Pancreas (tissue), 10 donors: ENCODE measurements at regions not wholly inside any gene's neighbourhood (a gene's known extent, or its start where the extent isn't known, plus 50 kb on each side); places are given as distances from the start of the nearest gene placed in this dataset.

ENCODE experiments used
- ATAC-seq, 4 donors: fragments of 200-7000 bp; cut with Tn5 transposase; one replicate each; pipeline versions ENCODE4 v1.8.0 to v1.9.1; 2020; ENCODE audit warnings: mild to moderate bottlenecking in 4 of 4, moderate library complexity in 4 of 4
- DNase-seq, 6 donors: peaks; one replicate each; pipeline ENCODE4 v3.0.0-alpha.2; 2020
- FAIRE-seq: peaks from 2 replicates; lab custom pipeline; 2012; peaks lifted over from hg19 to GRCh38; lab: Jason Lieb, UNC
- H3K27ac ChIP-seq, 4 donors: fragments of 200-600 bp; sonication (generic); 1 replicate in 3 of 4; 2 replicates in 1 of 4; pipeline versions ENCODE4 v1.5.0 to v1.8.0; 2020
- H3K27me3 ChIP-seq, 4 donors: fragments of 200-600 bp; one replicate each; pipeline ENCODE4 v1.8.0; 2021
- H3K36me3 ChIP-seq, 3 donors: fragments of 200-600 bp; sonication (generic) in 1 of 3; one replicate each; pipeline versions ENCODE4 v1.5.0 to v1.8.0; 2020 to 2021
- H3K4me1 ChIP-seq, 3 donors: fragments of 200-600 bp; one replicate each; pipeline ENCODE4 v1.8.0; 2021
- H3K4me3 ChIP-seq, 4 donors: fragments of 200-600 bp; sonication (generic) in 2 of 4; one replicate each; pipeline versions ENCODE4 v1.5.0 to v1.8.0; 2020 to 2021
- H3K9me3 ChIP-seq, 4 donors: fragments of 200-600 bp; one replicate each; pipeline ENCODE4 v1.8.0; 2021
- WGBS, 2 donors: extraction: QIAGEN DNeasy Blood & Tissue Kit; methylation state at CpG; one replicate each; pipeline ENCODE4 v1.1.7; 2013; 5-methylcytosine and 5-hydroxymethylcytosine counted together
- intact Hi-C, 3 donors: fragments of 100-400 bp; cut with DNase I; formaldehyde crosslinking; loops; one replicate each; pipeline versions ENCODE4 v1.11.1 to v1.14.2; 2022
- TF ChIP-seq, protein P1 (sequence below), 4 donors: fragments of 200-600 bp; sonication (generic) in 3 of 4; IDR thresholded peaks; one replicate each; pipeline versions ENCODE4 v1.5.0 to v1.8.0; 2021; ENCODE audit warnings: antibody characterized with exemption in 4 of 4
- donor health status: healthy with polysubstance abuse.
- donor health status: DM: no; HTN: no; CAD: no; lungs with moderate emphysema.
- donor health status: DM: no; HTN: no; CAD: no.
- donor health status: control.
- donor health status: control.
- donor health status: Bipolar disorder and iron deficiency.
- donor health status: DM: yes; HTN: yes; CAD: no.
- donor health status: DM: no; HTN: no; CAD: no.
- donor health status: DM: no; HTN: no; CAD: no.
- donor health status: DM: yes; HTN: yes; CAD: no.

DNA sequence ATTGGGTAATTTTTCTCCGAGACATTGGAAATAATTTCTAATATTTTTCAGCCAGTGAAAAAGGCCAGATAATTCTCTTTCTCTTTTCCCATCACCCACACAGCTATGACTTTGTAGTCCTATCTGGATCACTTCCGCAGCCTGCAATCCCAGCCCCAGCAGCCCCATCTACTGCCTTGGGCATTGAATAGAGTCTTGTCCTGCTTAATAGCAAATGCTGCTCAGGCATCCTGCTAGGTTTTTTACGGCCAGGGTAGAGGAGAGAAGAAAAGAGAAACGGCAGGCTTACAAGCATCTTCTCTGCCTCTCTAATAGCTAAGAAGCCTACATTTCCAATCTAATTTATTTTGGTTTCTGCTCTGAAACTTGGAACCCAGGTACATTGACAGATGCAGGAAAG is 154.3 kb upstream of the B3GAT1 start:
- H3K4me3 ChIP-seq = no peak overlapping the region
- H3K9me3 ChIP-seq = no peaks in the 10 kb centered on the region
- H3K36me3 ChIP-seq = no peaks in the 10 kb centered on the region
- no peak for ATAC-seq
- TF ChIP-seq, protein P1, sequence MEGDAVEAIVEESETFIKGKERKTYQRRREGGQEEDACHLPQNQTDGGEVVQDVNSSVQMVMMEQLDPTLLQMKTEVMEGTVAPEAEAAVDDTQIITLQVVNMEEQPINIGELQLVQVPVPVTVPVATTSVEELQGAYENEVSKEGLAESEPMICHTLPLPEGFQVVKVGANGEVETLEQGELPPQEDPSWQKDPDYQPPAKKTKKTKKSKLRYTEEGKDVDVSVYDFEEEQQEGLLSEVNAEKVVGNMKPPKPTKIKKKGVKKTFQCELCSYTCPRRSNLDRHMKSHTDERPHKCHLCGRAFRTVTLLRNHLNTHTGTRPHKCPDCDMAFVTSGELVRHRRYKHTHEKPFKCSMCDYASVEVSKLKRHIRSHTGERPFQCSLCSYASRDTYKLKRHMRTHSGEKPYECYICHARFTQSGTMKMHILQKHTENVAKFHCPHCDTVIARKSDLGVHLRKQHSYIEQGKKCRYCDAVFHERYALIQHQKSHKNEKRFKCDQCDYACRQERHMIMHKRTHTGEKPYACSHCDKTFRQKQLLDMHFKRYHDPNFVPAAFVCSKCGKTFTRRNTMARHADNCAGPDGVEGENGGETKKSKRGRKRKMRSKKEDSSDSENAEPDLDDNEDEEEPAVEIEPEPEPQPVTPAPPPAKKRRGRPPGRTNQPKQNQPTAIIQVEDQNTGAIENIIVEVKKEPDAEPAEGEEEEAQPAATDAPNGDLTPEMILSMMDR (IDR thresholded peaks at IDR 0.05) = no peak
- DNase-seq = no peak
- peaks cover 0 to 10% (median 4%) of the 10 kb centered on the region in 4 donors for H3K27me3 ChIP-seq
- H3K4me1 ChIP-seq = no peaks in the 10 kb centered on the region
- FAIRE-seq = no peak
- H3K27ac ChIP-seq = no peak overlapping the region
- 49 to 70% methylated on average over 4 of the region's 4 CpGs for WGBS, 2 donors
- intact Hi-C loops = no loop called here

DNA sequence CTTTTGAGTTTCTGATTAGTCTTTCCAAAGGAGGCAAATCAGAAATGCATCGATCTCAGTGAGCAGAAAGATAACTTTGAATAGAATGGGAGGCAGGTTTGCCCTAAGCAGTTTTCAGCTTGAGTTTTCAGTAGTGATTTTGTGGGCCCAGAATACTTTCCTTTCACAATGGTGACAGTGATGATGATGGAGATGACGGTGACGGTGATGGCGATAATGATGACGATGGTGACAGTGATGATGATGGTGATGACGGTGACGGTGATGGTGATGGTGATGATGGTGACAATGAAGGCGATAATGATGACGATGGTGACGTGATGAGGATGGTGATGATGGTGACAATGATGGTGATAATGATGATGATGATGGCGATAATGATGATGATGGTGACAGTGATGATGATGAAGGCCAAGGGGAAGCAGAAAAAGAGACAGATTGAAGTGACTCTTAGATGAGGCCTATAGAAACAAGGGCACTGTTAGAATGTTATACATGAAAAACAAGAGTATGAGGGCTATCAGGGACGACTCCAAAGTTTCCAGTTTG is 153.4 kb upstream of the B3GAT1 start:
- no peak for FAIRE-seq
- 72 to 82% methylated on average over 12 of the region's 12 CpGs for WGBS, 2 donors
- H3K27me3 ChIP-seq = peaks cover 0 to 10% (median 4%) of the 10 kb centered on the region in 4 donors
- intact Hi-C loops = no loop called here
- H3K9me3 ChIP-seq = no peaks in the 10 kb centered on the region
- DNase-seq = no peak
- TF ChIP-seq, protein P1 (IDR thresholded peaks at IDR 0.05) = no peak
- no peak for ATAC-seq
- no peaks in the 10 kb centered on the region for H3K4me1 ChIP-seq
- H3K4me3 ChIP-seq = no peak overlapping the region
- H3K27ac ChIP-seq = no peak overlapping the region
- no peaks in the 10 kb centered on the region for H3K36me3 ChIP-seq

DNA sequence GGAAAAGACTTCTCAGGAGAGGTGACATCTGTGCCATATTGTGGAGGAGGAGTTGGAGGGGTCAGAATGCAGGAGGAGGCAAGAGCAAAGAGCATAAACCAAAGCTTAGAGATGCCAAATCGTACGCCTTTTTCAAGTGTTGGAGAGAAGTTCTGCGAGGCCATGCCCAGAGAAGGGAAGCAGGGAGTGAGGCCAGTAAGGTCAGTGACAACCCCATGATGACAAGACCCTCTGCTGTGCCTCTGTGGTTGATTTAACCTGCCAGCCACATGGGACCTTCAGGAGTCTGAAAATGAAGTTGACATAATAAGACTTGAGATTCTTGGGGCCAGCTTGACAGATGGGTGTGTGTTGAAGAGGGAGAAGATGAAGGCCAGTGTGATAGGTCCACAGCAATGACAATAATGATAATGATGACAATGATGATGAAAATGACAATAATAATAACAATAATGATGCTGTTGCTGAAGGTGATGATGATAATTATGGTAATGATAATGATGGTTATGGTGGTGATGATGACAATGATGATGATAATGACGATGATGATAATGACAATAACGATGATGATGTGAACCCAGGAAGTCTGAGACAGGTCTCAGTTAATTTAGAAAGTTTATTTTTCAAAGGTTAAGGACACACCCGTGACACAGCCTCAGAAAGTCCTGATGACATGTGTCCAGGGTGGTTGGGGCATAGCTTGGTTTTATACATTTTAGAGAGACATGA is 152.6 kb upstream of the B3GAT1 start:
- no peaks in the 10 kb centered on the region for H3K9me3 ChIP-seq
- intact Hi-C loops = no loop called here
- DNase-seq = no peak
- WGBS, 2 donors = 59 to 73% methylated on average over 6 of the region's 6 CpGs
- ATAC-seq = no peak
- no peaks in the 10 kb centered on the region for H3K36me3 ChIP-seq
- TF ChIP-seq, protein P1 (IDR thresholded peaks at IDR 0.05) = no peak
- H3K4me3 ChIP-seq = no peak overlapping the region
- H3K4me1 ChIP-seq = no peaks in the 10 kb centered on the region
- FAIRE-seq = no peak
- H3K27ac ChIP-seq = no peak overlapping the region
- H3K27me3 ChIP-seq = peaks cover 0 to 7% (median 2%) of the 10 kb centered on the region in 4 donors

DNA sequence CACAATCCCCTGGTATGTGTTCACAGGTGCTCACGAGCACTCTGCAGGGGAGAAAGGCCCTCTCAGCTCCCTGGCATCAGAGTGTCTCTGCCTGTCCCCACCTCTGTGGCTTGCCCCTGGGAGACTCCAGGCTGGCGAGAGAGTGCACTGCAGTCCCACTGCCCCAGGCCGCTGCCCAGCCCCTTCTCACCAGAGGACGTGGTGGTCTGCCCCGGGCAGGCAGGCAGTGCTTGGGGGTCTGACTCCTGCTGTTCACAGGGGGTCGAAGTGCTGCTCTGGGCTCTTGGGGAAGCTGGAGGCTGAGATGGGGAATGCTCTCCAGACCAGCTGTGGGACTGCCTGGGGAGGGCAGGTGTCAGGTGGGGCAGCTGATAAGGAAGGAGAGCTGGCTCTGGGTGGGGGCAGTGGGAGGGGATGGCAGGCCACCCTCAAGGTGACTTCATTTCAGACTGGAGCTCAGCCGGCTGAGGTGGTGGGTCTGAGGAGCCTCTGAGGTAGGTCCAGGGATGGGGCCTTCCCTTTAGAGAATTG is 151.0 kb upstream of the B3GAT1 start:
- intact Hi-C loops = no loop called here
- TF ChIP-seq, protein P1 (IDR thresholded peaks at IDR 0.05) = no peak
- FAIRE-seq = no peak
- Histone ChIP-seq H3K27me3 (peaks cover 0 to 4% (median 0%) of the 10 kb centered on the region in 4 donors), H3K27ac (no peak overlapping the region), H3K4me1 (no peaks in the 10 kb centered on the region), H3K9me3 (no peaks in the 10 kb centered on the region), H3K36me3 (no peaks in the 10 kb centered on the region), H3K4me3 (no peak overlapping the region)
- 53 to 71% methylated on average over 7 of the region's 7 CpGs for WGBS, 2 donors
- no peak for DNase-seq
- no peak for ATAC-seq

DNA sequence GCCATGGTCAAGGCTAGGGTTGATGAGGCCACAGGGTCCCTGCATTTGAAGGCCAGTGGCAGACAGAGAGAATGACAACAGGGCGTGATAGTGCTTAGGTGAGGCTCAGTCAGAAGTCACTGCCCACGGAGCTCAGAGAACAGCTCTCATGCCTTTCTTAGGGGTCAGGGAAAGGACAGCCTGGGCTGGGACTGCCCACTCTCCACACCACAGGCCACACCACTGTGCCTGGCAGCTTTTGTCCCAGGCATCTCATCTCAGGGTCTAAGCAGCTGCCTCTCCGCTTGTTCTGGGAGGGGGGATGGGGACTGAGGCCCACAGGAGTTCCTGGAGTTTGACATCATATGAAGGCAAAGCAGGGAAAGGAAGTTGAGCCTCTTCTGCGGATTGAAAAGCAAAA is 150.2 kb upstream of the B3GAT1 start:
- intact Hi-C loops = no loop called here
- no peak for FAIRE-seq
- ATAC-seq = no peak
- Histone ChIP-seq H3K27me3 (peaks cover 0 to 4% (median 0%) of the 10 kb centered on the region in 4 donors), H3K36me3 (no peaks in the 10 kb centered on the region), H3K9me3 (no peaks in the 10 kb centered on the region), H3K4me1 (no peaks in the 10 kb centered on the region), H3K4me3 (no peak overlapping the region), H3K27ac (no peak overlapping the region)
- no peak for DNase-seq
- TF ChIP-seq, protein P1 (IDR thresholded peaks at IDR 0.05) = no peak
- WGBS, 2 donors = 60 to 65% methylated on average over 4 of the region's 4 CpGs
